Thoracic aorta (tissue), 2 donors: ENCODE measurements at regions not wholly inside any gene's neighbourhood (a gene's known extent, or its start where the extent isn't known, plus 50 kb on each side); places are given as distances from the start of the nearest gene placed in this dataset.

Experiments
- ATAC-seq: fragments of 150-250 bp; one replicate; pipeline ENCODE4 v1.8.0; 2017; ENCODE audit warnings: low read depth; ENCODE audit not compliant: insufficient number of reproducible peaks, low FRiP score
- DNase-seq: peaks from one replicate; pipeline ENCODE4 v3.0.0-alpha.2; 2020; ENCODE audit warnings: low spot score
- H3K27ac ChIP-seq, 2 donors: fragments of 200-600 bp; sonication (generic); 1 replicate in 1 of 2; 2 replicates in 1 of 2; pipeline ENCODE4 v1.5.1; 2016; ENCODE audit warnings: mild to moderate bottlenecking in 2 of 2, moderate library complexity in 2 of 2
- H3K27me3 ChIP-seq: fragments of 200-600 bp; sonication (generic); replicated peaks from 2 replicates; pipeline ENCODE4 v1.6.0; 2016; ENCODE audit warnings: mild to moderate bottlenecking; ENCODE audit not compliant: insufficient read depth
- H3K36me3 ChIP-seq: fragments of 200-600 bp; sonication (generic); one replicate; pipeline ENCODE4 v1.5.1; 2016
- H3K4me1 ChIP-seq, 2 donors: fragments of 200-600 bp; sonication (generic); 1 replicate in 1 of 2; 2 replicates in 1 of 2; pipeline versions ENCODE4 v1.5.1 to v1.6.0; 2016; ENCODE audit warnings: low read depth in 2 of 2, mild to moderate bottlenecking in 1 of 2; ENCODE audit not compliant: control insufficient read depth in 1 of 2
- H3K4me3 ChIP-seq: fragments of 200-600 bp; sonication (generic); 2 replicates; pipeline ENCODE4 v1.5.1; 2016; ENCODE audit warnings: mild to moderate bottlenecking
- H3K9me3 ChIP-seq: fragments of 200-600 bp; sonication (generic); 2 replicates; pipeline ENCODE4 v1.5.1; 2016
- CTCF ChIP-seq: fragments of 200-600 bp; sonication (generic); IDR thresholded peaks from one replicate; pipeline ENCODE4 v1.5.1; 2019; ENCODE audit warnings: antibody characterized with exemption

GRCh38 chr2:150630587-150631235, 143.2 kb upstream of the RND3 start:
- ATAC-seq (no peak), DNase-seq (no peak)
- Histone ChIP-seq H3K27me3 (no peaks in the 10 kb centered on the region), H3K36me3 (no peaks in the 10 kb centered on the region), H3K27ac (no peak overlapping the region), H3K4me3 (no peak overlapping the region), H3K4me1 (peaks cover 0 to 11% of the 10 kb centered on the region in 2 donors), H3K9me3 (no peaks in the 10 kb centered on the region)
- no peak for TF ChIP-seq CTCF

GRCh38 chr2:150627526-150627925, 140.1 kb upstream of the RND3 start:
- Histone ChIP-seq H3K27ac (no peak overlapping the region), H3K36me3 (no peaks in the 10 kb centered on the region), H3K4me1 (peaks cover 0 to 11% of the 10 kb centered on the region in 2 donors), H3K4me3 (no peak overlapping the region), H3K27me3 (no peaks in the 10 kb centered on the region), H3K9me3 (no peaks in the 10 kb centered on the region)
- ATAC-seq (no peak), DNase-seq (no peak)
- no peak for TF ChIP-seq CTCF

- no peak for TF ChIP-seq CTCF
- ATAC-seq (no peak), DNase-seq (no peak)
- Histone ChIP-seq H3K27ac (no peak overlapping the region), H3K9me3 (no peaks in the 10 kb centered on the region), H3K4me1 (peaks cover 3 to 16% of the 10 kb centered on the region in 2 donors), H3K4me3 (no peak overlapping the region), H3K27me3 (no peaks in the 10 kb centered on the region), H3K36me3 (no peaks in the 10 kb centered on the region)
Observed at GRCh38 chr2:150626934-150627411, 139.5 kb upstream of the RND3 start.

GRCh38 chr2:150625741-150626140, 138.3 kb upstream of the RND3 start:
- Histone ChIP-seq H3K27me3 (no peaks in the 10 kb centered on the region), H3K4me3 (no peak overlapping the region), H3K4me1 (peaks cover 15 to 28% of the 10 kb centered on the region in 2 donors), H3K27ac (no peak overlapping the region), H3K9me3 (no peaks in the 10 kb centered on the region), H3K36me3 (no peaks in the 10 kb centered on the region)
- DNase-seq: no peak
- no peak for ATAC-seq
- no peak for TF ChIP-seq CTCF

- Histone ChIP-seq H3K4me1 (peaks cover 18 to 33% of the 10 kb centered on the region in 2 donors), H3K27ac (no peak overlapping the region), H3K36me3 (no peaks in the 10 kb centered on the region), H3K27me3 (no peaks in the 10 kb centered on the region), H3K4me3 (no peak overlapping the region), H3K9me3 (no peaks in the 10 kb centered on the region)
- ATAC-seq (no peak), DNase-seq (no peak)
- TF ChIP-seq CTCF: no peak
Observed at GRCh38 chr2:150625303-150625702, 137.8 kb upstream of the RND3 start.
